Progenitor cell of endocrine pancreas (in vitro differentiated cells): ENCODE measurements at regions not wholly inside any gene's neighbourhood (a gene's known extent, or its start where the extent isn't known, plus 50 kb on each side); places are given as distances from the start of the nearest gene placed in this dataset.

Experiments used
- DNase-seq: peaks from one replicate; pipeline ENCODE4 v3.0.0; 2021; ENCODE audit warnings: low spot score; ENCODE audit not compliant: unreplicated experiment
- H3K27ac Mint-ChIP-seq: 2 replicates; pipeline ENCODE4 v1.8.0; 2021; ENCODE audit warnings: mild to moderate bottlenecking, moderate library complexity, mixed read lengths
- H3K27me3 Mint-ChIP-seq: 2 replicates; pipeline ENCODE4 v1.8.0; 2021; ENCODE audit warnings: mixed read lengths
- H3K36me3 Mint-ChIP-seq: 2 replicates; pipeline ENCODE4 v1.8.0; 2022; ENCODE audit warnings: mixed read lengths; ENCODE audit not compliant: insufficient read depth
- H3K4me1 Mint-ChIP-seq: 2 replicates; pipeline ENCODE4 v1.8.0; 2021; ENCODE audit warnings: low read depth, mixed read lengths
- H3K4me3 Mint-ChIP-seq: 2 replicates; pipeline ENCODE4 v1.8.0; 2021; ENCODE audit warnings: low read depth, mild to moderate bottlenecking, moderate library complexity, mixed read lengths
- H3K9me3 Mint-ChIP-seq: 2 replicates; pipeline ENCODE4 v1.8.0; 2021; ENCODE audit warnings: low read depth, mixed read lengths
- CTCF ChIP-seq: fragments of 200-600 bp; sonication (generic); IDR thresholded peaks from one replicate; pipeline ENCODE4 v1.5.0; 2021; ENCODE audit warnings: antibody characterized with exemption, mild to moderate bottlenecking; ENCODE audit not compliant: unreplicated experiment

- Mint-ChIP-seq H3K27ac (no peak overlapping the region), H3K36me3 (no peaks in the 10 kb centered on the region), H3K9me3 (no peaks in the 10 kb centered on the region), H3K4me1 (peaks cover 3% of the 10 kb centered on the region), H3K27me3 (peaks cover 2% of the 10 kb centered on the region), H3K4me3 (no peak overlapping the region)
- no peak for DNase-seq
- TF ChIP-seq CTCF: no peak
These were observed 262.6 kb downstream of the DCDC2C start for GRCh38 chr2:3965953-3966352.

GRCh38 chr2:3966470-3966869 lies 263.1 kb downstream of the DCDC2C start:
- TF ChIP-seq CTCF: no peak
- H3K9me3 Mint-ChIP-seq: no peaks in the 10 kb centered on the region
- H3K4me3 Mint-ChIP-seq: no peak overlapping the region
- H3K4me1 Mint-ChIP-seq: peaks cover 3% of the 10 kb centered on the region
- H3K27me3 Mint-ChIP-seq: peaks cover 2% of the 10 kb centered on the region
- no peak for DNase-seq
- H3K36me3 Mint-ChIP-seq: no peaks in the 10 kb centered on the region
- H3K27ac Mint-ChIP-seq: no peak overlapping the region

- no peak for TF ChIP-seq CTCF
- H3K9me3 Mint-ChIP-seq: no peaks in the 10 kb centered on the region
- peaks cover 3% of the 10 kb centered on the region for H3K4me1 Mint-ChIP-seq
These were observed 265.4 kb downstream of the DCDC2C start for GRCh38 chr2:3968736-3969135.

GRCh38 chr2:3970791-3971651 lies 267.6 kb downstream of the DCDC2C start:
- Mint-ChIP-seq H3K27me3 (peaks cover 2% of the 10 kb centered on the region), H3K9me3 (no peaks in the 10 kb centered on the region), H3K36me3 (no peaks in the 10 kb centered on the region), H3K4me1 (peaks cover 3% of the 10 kb centered on the region), H3K27ac (no peak overlapping the region), H3K4me3 (no peak overlapping the region)
- TF ChIP-seq CTCF: no peak
- DNase-seq: no peak

More at GRCh38 chr2:3968736-3969135, 265.4 kb downstream of the DCDC2C start:
- Mint-ChIP-seq H3K27ac (no peak overlapping the region), H3K27me3 (peaks cover 2% of the 10 kb centered on the region), H3K4me3 (no peak overlapping the region), H3K36me3 (no peaks in the 10 kb centered on the region)
- DNase-seq: no peak

GRCh38 chr2:3971652-3972192 lies 268.3 kb downstream of the DCDC2C start:
- Mint-ChIP-seq H3K27me3 (peaks cover 2% of the 10 kb centered on the region), H3K4me3 (no peak overlapping the region), H3K36me3 (no peaks in the 10 kb centered on the region), H3K9me3 (no peaks in the 10 kb centered on the region), H3K4me1 (peaks cover 3% of the 10 kb centered on the region), H3K27ac (no peak overlapping the region)
- no peak for TF ChIP-seq CTCF
- no peak for DNase-seq
